Astrocyte of the cerebellum (primary cell): ENCODE measurements at regions not wholly inside any gene's neighbourhood (a gene's known extent, or its start where the extent isn't known, plus 50 kb on each side); places are given as distances from the start of the nearest gene placed in this dataset.

Source experiments
- DNase-seq: peaks from one replicate; pipeline ENCODE4 v3.0.0-alpha.2; 2011; ENCODE audit warnings: low read depth
- H3K4me3 ChIP-seq: 2 replicates; pipeline ENCODE4 v1.5.1; 2011; ENCODE audit warnings: mild to moderate bottlenecking, low read depth, low read length, moderate library complexity
- in situ Hi-C: cut with HindIII; loops from 2 replicates; pipeline ENCODE4 v1.10.0; 2017; ENCODE audit warnings: low sequenced_read_pairs
- TF ChIP-seq, protein P1 (sequence below): IDR thresholded peaks from 2 replicates; pipeline ENCODE4 v1.5.1; 2012; ENCODE audit warnings: low read length, low read depth, moderate library complexity, mild to moderate bottlenecking; ENCODE audit errors: missing control alignments

DNA sequence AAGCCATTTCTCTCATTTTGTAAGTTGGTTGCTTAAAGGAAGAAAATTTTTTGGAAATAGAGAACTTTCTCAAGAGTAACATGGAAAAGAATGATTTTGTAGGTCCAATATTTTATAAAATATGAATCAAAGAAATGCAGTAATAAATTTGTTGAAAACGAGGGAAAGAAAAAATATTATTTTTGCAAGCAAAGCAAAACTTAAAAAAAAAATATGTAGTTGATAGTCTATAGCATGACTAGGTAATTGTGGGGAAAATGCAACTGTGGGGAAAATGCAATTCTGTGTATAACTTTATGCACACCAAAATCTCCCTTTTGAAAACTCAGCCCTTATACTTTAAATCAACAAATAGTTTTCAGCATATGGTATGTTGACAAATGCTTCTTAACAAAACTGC lies 604.0 kb upstream of the AGTR1 start:
- in situ Hi-C loops, result no loop called here
- TF ChIP-seq, protein P1, sequence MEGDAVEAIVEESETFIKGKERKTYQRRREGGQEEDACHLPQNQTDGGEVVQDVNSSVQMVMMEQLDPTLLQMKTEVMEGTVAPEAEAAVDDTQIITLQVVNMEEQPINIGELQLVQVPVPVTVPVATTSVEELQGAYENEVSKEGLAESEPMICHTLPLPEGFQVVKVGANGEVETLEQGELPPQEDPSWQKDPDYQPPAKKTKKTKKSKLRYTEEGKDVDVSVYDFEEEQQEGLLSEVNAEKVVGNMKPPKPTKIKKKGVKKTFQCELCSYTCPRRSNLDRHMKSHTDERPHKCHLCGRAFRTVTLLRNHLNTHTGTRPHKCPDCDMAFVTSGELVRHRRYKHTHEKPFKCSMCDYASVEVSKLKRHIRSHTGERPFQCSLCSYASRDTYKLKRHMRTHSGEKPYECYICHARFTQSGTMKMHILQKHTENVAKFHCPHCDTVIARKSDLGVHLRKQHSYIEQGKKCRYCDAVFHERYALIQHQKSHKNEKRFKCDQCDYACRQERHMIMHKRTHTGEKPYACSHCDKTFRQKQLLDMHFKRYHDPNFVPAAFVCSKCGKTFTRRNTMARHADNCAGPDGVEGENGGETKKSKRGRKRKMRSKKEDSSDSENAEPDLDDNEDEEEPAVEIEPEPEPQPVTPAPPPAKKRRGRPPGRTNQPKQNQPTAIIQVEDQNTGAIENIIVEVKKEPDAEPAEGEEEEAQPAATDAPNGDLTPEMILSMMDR, result no peak
- DNase-seq, result no peak
- no peak overlapping the region for H3K4me3 ChIP-seq

- H3K4me3 ChIP-seq, result no peak overlapping the region
- in situ Hi-C loops, result no loop called here
- no peak for DNase-seq
- TF ChIP-seq, protein P1, result no peak
Measured at GRCh38 chr3:148095962-148096361, 601.7 kb upstream of the AGTR1 start.

- TF ChIP-seq, protein P1, result no peak
- H3K4me3 ChIP-seq, result no peak overlapping the region
- in situ Hi-C loops, result no loop called here
- DNase-seq, result no peak
Measured at GRCh38 chr3:148100476-148100875, 597.2 kb upstream of the AGTR1 start.

- in situ Hi-C loops, result no loop called here
Measured at GRCh38 chr3:148101061-148101460, 596.6 kb upstream of the AGTR1 start.

DNA sequence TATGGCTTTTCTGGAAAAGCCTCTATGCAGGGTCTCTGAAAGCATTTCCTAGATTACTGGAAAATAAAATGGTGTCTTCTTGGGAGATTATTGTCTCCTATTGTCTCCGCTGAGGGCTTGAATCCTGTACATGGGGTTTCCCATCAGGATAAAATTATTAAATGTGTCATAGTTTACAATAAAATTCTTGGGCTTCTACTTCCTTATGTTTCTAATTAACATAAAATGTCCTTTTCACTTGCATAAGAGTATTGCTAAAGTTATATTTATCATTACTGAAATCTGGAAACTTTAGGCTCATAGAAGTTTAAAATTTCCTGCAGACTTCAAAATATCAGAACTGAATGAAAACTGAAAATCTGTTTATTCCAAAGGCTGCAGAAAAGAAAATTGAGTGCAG lies 595.5 kb upstream of the AGTR1 start:
- H3K4me3 ChIP-seq, result no peak overlapping the region
- no peak for DNase-seq
- in situ Hi-C loops, result no loop called here
- TF ChIP-seq, protein P1, result no peak

More at GRCh38 chr3:148101061-148101460, 596.6 kb upstream of the AGTR1 start:
- TF ChIP-seq, protein P1, result no peak
- no peak for DNase-seq
- no peak overlapping the region for H3K4me3 ChIP-seq

- DNase-seq, result no peak
- no peak overlapping the region for H3K4me3 ChIP-seq
- in situ Hi-C loops, result no loop called here
- TF ChIP-seq, protein P1, result no peak
Measured at GRCh38 chr3:148106062-148106461, 591.6 kb upstream of the AGTR1 start.

DNA sequence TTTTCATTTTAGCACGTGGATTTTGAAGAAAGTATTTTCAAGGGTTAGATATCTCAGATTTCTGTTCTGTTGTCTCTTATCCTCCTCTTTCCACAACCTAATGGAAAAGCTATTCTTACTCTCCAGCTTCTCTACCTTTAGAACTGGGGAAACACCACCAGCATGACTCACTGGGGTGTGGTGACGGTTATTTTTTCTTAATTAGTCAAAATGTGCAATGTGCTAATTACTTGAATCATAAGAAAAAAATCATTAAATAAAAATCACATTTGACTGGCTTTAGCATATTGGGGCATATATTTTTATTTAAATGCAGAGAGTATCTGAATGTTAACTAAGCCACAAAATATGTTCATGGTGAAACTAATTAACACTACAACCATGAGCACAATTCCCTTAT lies 570.7 kb upstream of the AGTR1 start:
- in situ Hi-C loops, result no loop called here
- TF ChIP-seq, protein P1, result no peak
- no peak overlapping the region for H3K4me3 ChIP-seq
- no peak for DNase-seq
